ENCODE measurements at regions not wholly inside any gene's neighbourhood (a gene's known extent, or its start where the extent isn't known, plus 50 kb on each side); places are given as distances from the start of the nearest gene placed in this dataset.

- Histone ChIP-seq H3K4me1 (ENCODE audit: control insufficient read depth, insufficient read depth, low read length, poor library complexity, severe bottlenecking) (no peaks in the 10 kb centered on the region), H3K27ac (ENCODE audit: low read depth, low read length, severe bottlenecking) (no peak overlapping the region), H3K9me3 (ENCODE audit: control insufficient read depth, low read length) (no peaks in the 10 kb centered on the region), H3K4me3 (ENCODE audit: extremely low read depth, insufficient read depth, low read length, poor library complexity, severe bottlenecking) (no peak overlapping the region), H3K36me3 (ENCODE audit: control insufficient read depth, insufficient read depth, low read length) (no peaks in the 10 kb centered on the region)
- 60 to 74% methylated on average over 6 to 8 of the region's 9 CpGs for WGBS, 2 experiments (ENCODE audit: insufficient coverage in 2 of 2)
Measured at GRCh38 chr15:59862191-59863155, 141.6 kb upstream of the FOXB1 start.

- Histone ChIP-seq H3K4me1 (ENCODE audit: control insufficient read depth, insufficient read depth, low read length, poor library complexity, severe bottlenecking) (no peaks in the 10 kb centered on the region), H3K36me3 (ENCODE audit: control insufficient read depth, insufficient read depth, low read length) (no peaks in the 10 kb centered on the region), H3K4me3 (ENCODE audit: extremely low read depth, insufficient read depth, low read length, poor library complexity, severe bottlenecking) (no peak overlapping the region), H3K9me3 (ENCODE audit: control insufficient read depth, low read length) (no peaks in the 10 kb centered on the region), H3K27ac (ENCODE audit: low read depth, low read length, severe bottlenecking) (no peak overlapping the region)
- WGBS, 2 experiments (ENCODE audit: insufficient coverage in 2 of 2) = 92 to 95% methylated on average over 2 to 3 of the region's 3 CpGs
Measured at GRCh38 chr15:59847968-59848367, 156.1 kb upstream of the FOXB1 start.

- Histone ChIP-seq H3K4me3 (ENCODE audit: extremely low read depth, insufficient read depth, low read length, poor library complexity, severe bottlenecking) (no peak overlapping the region), H3K9me3 (ENCODE audit: control insufficient read depth, low read length) (no peaks in the 10 kb centered on the region), H3K27ac (ENCODE audit: low read depth, low read length, severe bottlenecking) (no peak overlapping the region), H3K36me3 (ENCODE audit: control insufficient read depth, insufficient read depth, low read length) (no peaks in the 10 kb centered on the region), H3K4me1 (ENCODE audit: control insufficient read depth, insufficient read depth, low read length, poor library complexity, severe bottlenecking) (no peaks in the 10 kb centered on the region)
- WGBS, 2 experiments (ENCODE audit: insufficient coverage in 2 of 2) = 91 to 92% methylated on average over 10 of the region's 10 CpGs
Measured at GRCh38 chr15:59845942-59846499, 156.9 kb upstream of the BNIP2 start.

GRCh38 chr15:59843609-59844008 is 154.5 kb upstream of the BNIP2 start:
- no peaks in the 10 kb centered on the region for H3K36me3 ChIP-seq (ENCODE audit: control insufficient read depth, insufficient read depth, low read length)
- no peak overlapping the region for H3K4me3 ChIP-seq (ENCODE audit: extremely low read depth, insufficient read depth, low read length, poor library complexity, severe bottlenecking)
- H3K4me1 ChIP-seq (ENCODE audit: control insufficient read depth, insufficient read depth, low read length, poor library complexity, severe bottlenecking) = no peaks in the 10 kb centered on the region
- no peaks in the 10 kb centered on the region for H3K9me3 ChIP-seq (ENCODE audit: control insufficient read depth, low read length)
- 68 to 79% methylated on average over 2 to 3 of the region's 4 CpGs for WGBS, 2 experiments (ENCODE audit: insufficient coverage in 2 of 2)
- H3K27ac ChIP-seq (ENCODE audit: low read depth, low read length, severe bottlenecking) = no peak overlapping the region

- no peaks in the 10 kb centered on the region for H3K4me1 ChIP-seq (ENCODE audit: control insufficient read depth, insufficient read depth, low read length, poor library complexity, severe bottlenecking)
- WGBS, 2 experiments (ENCODE audit: insufficient coverage in 2 of 2) = 94% methylated on average over 3 of the region's 4 CpGs; no CpG with 5 or more reads in 1 of the 2 experiments
- H3K9me3 ChIP-seq (ENCODE audit: control insufficient read depth, low read length) = no peaks in the 10 kb centered on the region
- H3K4me3 ChIP-seq (ENCODE audit: extremely low read depth, insufficient read depth, low read length, poor library complexity, severe bottlenecking) = no peak overlapping the region
- no peaks in the 10 kb centered on the region for H3K36me3 ChIP-seq (ENCODE audit: control insufficient read depth, insufficient read depth, low read length)
- no peak overlapping the region for H3K27ac ChIP-seq (ENCODE audit: low read depth, low read length, severe bottlenecking)
Measured at GRCh38 chr15:59841036-59841435, 151.9 kb upstream of the BNIP2 start.

- Histone ChIP-seq H3K9me3 (ENCODE audit: control insufficient read depth, low read length) (no peaks in the 10 kb centered on the region), H3K4me3 (ENCODE audit: extremely low read depth, insufficient read depth, low read length, poor library complexity, severe bottlenecking) (no peak overlapping the region), H3K27ac (ENCODE audit: low read depth, low read length, severe bottlenecking) (no peak overlapping the region), H3K4me1 (ENCODE audit: control insufficient read depth, insufficient read depth, low read length, poor library complexity, severe bottlenecking) (no peaks in the 10 kb centered on the region), H3K36me3 (ENCODE audit: control insufficient read depth, insufficient read depth, low read length) (no peaks in the 10 kb centered on the region)
- 75 to 100% methylated on average over 1 to 2 of the region's 2 CpGs for WGBS, 2 experiments (ENCODE audit: insufficient coverage in 2 of 2)
Measured at GRCh38 chr15:59839906-59840305, 150.8 kb upstream of the BNIP2 start.

GRCh38 chr15:59838900-59839299 is 149.8 kb upstream of the BNIP2 start:
- no peak overlapping the region for H3K27ac ChIP-seq (ENCODE audit: low read depth, low read length, severe bottlenecking)
- WGBS, 2 experiments (ENCODE audit: insufficient coverage in 2 of 2) = 86 to 94% methylated on average over 3 to 4 of the region's 4 CpGs

GRCh38 chr15:59835776-59836175 is 146.7 kb upstream of the BNIP2 start:
- H3K27ac ChIP-seq (ENCODE audit: low read depth, low read length, severe bottlenecking) = no peak overlapping the region
- no peaks in the 10 kb centered on the region for H3K4me1 ChIP-seq (ENCODE audit: control insufficient read depth, insufficient read depth, low read length, poor library complexity, severe bottlenecking)
- H3K36me3 ChIP-seq (ENCODE audit: control insufficient read depth, insufficient read depth, low read length) = no peaks in the 10 kb centered on the region
- H3K9me3 ChIP-seq (ENCODE audit: control insufficient read depth, low read length) = no peaks in the 10 kb centered on the region
- 100% methylated on average over 1 of the region's 1 CpG; no CpG with 5 or more reads in 1 of the 2 experiments for WGBS, 2 experiments (ENCODE audit: insufficient coverage in 2 of 2)
- no peak overlapping the region for H3K4me3 ChIP-seq (ENCODE audit: extremely low read depth, insufficient read depth, low read length, poor library complexity, severe bottlenecking)

More at GRCh38 chr15:59838900-59839299, 149.8 kb upstream of the BNIP2 start:
- Histone ChIP-seq H3K9me3 (ENCODE audit: control insufficient read depth, low read length) (no peaks in the 10 kb centered on the region), H3K4me3 (ENCODE audit: extremely low read depth, insufficient read depth, low read length, poor library complexity, severe bottlenecking) (no peak overlapping the region), H3K4me1 (ENCODE audit: control insufficient read depth, insufficient read depth, low read length, poor library complexity, severe bottlenecking) (no peaks in the 10 kb centered on the region), H3K36me3 (ENCODE audit: control insufficient read depth, insufficient read depth, low read length) (no peaks in the 10 kb centered on the region)

GRCh38 chr15:59834528-59834927 is 145.4 kb upstream of the BNIP2 start:
- Histone ChIP-seq H3K4me1 (ENCODE audit: control insufficient read depth, insufficient read depth, low read length, poor library complexity, severe bottlenecking) (no peaks in the 10 kb centered on the region), H3K9me3 (ENCODE audit: control insufficient read depth, low read length) (no peaks in the 10 kb centered on the region), H3K36me3 (ENCODE audit: control insufficient read depth, insufficient read depth, low read length) (no peaks in the 10 kb centered on the region), H3K4me3 (ENCODE audit: extremely low read depth, insufficient read depth, low read length, poor library complexity, severe bottlenecking) (no peak overlapping the region), H3K27ac (ENCODE audit: low read depth, low read length, severe bottlenecking) (no peak overlapping the region)
- 79% methylated on average over 2 of the region's 3 CpGs; no CpG with 5 or more reads in 1 of the 2 experiments for WGBS, 2 experiments (ENCODE audit: insufficient coverage in 2 of 2)

GRCh38 chr15:59833366-59833765 is 144.2 kb upstream of the BNIP2 start:
- H3K4me3 ChIP-seq (ENCODE audit: extremely low read depth, insufficient read depth, low read length, poor library complexity, severe bottlenecking) = no peak overlapping the region
- no peak overlapping the region for H3K27ac ChIP-seq (ENCODE audit: low read depth, low read length, severe bottlenecking)
- H3K36me3 ChIP-seq (ENCODE audit: control insufficient read depth, insufficient read depth, low read length) = no peaks in the 10 kb centered on the region
- H3K4me1 ChIP-seq (ENCODE audit: control insufficient read depth, insufficient read depth, low read length, poor library complexity, severe bottlenecking) = no peaks in the 10 kb centered on the region
- no peaks in the 10 kb centered on the region for H3K9me3 ChIP-seq (ENCODE audit: control insufficient read depth, low read length)
- 100% methylated on average over 2 of the region's 3 CpGs; no CpG with 5 or more reads in 1 of the 2 experiments for WGBS, 2 experiments (ENCODE audit: insufficient coverage in 2 of 2)

GRCh38 chr15:59830873-59831272 is 141.8 kb upstream of the BNIP2 start:
- no peaks in the 10 kb centered on the region for H3K9me3 ChIP-seq (ENCODE audit: control insufficient read depth, low read length)
- no peak overlapping the region for H3K4me3 ChIP-seq (ENCODE audit: extremely low read depth, insufficient read depth, low read length, poor library complexity, severe bottlenecking)
- no peaks in the 10 kb centered on the region for H3K4me1 ChIP-seq (ENCODE audit: control insufficient read depth, insufficient read depth, low read length, poor library complexity, severe bottlenecking)
- H3K27ac ChIP-seq (ENCODE audit: low read depth, low read length, severe bottlenecking) = no peak overlapping the region
- whole genome bisulfite sequencing, 2 experiments (ENCODE audit: insufficient coverage in 2 of 2) = 100% methylated on average over 5 of the region's 5 CpGs
- no peaks in the 10 kb centered on the region for H3K36me3 ChIP-seq (ENCODE audit: control insufficient read depth, insufficient read depth, low read length)
